ENCODE measurements at regions not wholly inside any gene's neighbourhood (a gene's known extent, or its start where the extent isn't known, plus 50 kb on each side); places are given as distances from the start of the nearest gene placed in this dataset.

DNA sequence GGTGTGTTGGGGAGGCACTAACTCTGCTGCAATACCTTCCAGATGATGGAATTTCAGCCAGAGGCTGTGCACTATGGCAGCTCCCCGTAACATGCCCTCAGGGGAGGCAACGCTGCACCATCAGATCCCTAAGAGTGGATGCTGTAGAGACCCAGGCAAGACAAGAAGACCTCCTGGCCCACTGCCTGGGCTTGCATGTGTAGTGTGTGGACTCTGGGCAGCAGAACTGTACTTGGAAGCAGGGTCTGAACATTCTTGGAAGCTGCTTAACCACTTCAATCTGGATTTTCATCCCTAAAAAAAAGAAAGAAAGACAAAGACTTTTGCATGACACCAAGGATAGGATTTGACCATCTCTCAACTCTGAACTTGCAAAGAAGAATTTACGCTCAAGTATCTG lies 297.5 kb upstream of the NRP1 start:
- TF ChIP-seq, protein P1, sequence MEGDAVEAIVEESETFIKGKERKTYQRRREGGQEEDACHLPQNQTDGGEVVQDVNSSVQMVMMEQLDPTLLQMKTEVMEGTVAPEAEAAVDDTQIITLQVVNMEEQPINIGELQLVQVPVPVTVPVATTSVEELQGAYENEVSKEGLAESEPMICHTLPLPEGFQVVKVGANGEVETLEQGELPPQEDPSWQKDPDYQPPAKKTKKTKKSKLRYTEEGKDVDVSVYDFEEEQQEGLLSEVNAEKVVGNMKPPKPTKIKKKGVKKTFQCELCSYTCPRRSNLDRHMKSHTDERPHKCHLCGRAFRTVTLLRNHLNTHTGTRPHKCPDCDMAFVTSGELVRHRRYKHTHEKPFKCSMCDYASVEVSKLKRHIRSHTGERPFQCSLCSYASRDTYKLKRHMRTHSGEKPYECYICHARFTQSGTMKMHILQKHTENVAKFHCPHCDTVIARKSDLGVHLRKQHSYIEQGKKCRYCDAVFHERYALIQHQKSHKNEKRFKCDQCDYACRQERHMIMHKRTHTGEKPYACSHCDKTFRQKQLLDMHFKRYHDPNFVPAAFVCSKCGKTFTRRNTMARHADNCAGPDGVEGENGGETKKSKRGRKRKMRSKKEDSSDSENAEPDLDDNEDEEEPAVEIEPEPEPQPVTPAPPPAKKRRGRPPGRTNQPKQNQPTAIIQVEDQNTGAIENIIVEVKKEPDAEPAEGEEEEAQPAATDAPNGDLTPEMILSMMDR (IDR thresholded peaks at IDR 0.05; ENCODE audit: borderline replicate concordance, extremely low read depth, low read length, poor library complexity, severe bottlenecking), result no peak
- TF ChIP-seq EZH2 (IDR thresholded peaks at IDR 0.05; ENCODE audit: borderline replicate concordance, low read depth, low read length, severe bottlenecking), result no peak
